ENCODE measurements at regions not wholly inside any gene's neighbourhood (a gene's known extent, or its start where the extent isn't known, plus 50 kb on each side); places are given as distances from the start of the nearest gene placed in this dataset.

- Histone ChIP-seq H3K27me3 (ENCODE audit: insufficient read depth, low read length) (no peaks in the 10 kb centered on the region), H3K4me2 (ENCODE audit: low read length) (no peak overlapping the region), H3K4me3 (ENCODE audit: insufficient read depth, low read depth, low read length) (no peak overlapping the region), H3K36me3 (ENCODE audit: insufficient read depth, low read length) (no peaks in the 10 kb centered on the region), H3K79me2 (ENCODE audit: insufficient read depth, low read length) (no peaks in the 10 kb centered on the region), H3K9me3 (ENCODE audit: insufficient read depth, low read depth, low read length) (no peaks in the 10 kb centered on the region), H3K4me1 (ENCODE audit: insufficient read depth, low read length) (no peaks in the 10 kb centered on the region), H4K20me1 (ENCODE audit: insufficient read depth, low read length) (no peaks in the 10 kb centered on the region), H3K27ac (ENCODE audit: low read depth, low read length) (no peak overlapping the region), H3K9ac (ENCODE audit: low read length) (no peak overlapping the region), H2AFZ (ENCODE audit: low read depth, low read length) (no peak overlapping the region)
- Mint-ChIP-seq H3K4me3 (ENCODE audit: unreplicated experiment) (no peak overlapping the region), H3K36me3 (ENCODE audit: low read depth, unreplicated experiment) (no peaks in the 10 kb centered on the region), H3K9me3 (ENCODE audit: unreplicated experiment) (no peaks in the 10 kb centered on the region), H3K27ac (ENCODE audit: unreplicated experiment) (no peak overlapping the region), H3K4me1 (ENCODE audit: low read depth, unreplicated experiment) (no peaks in the 10 kb centered on the region), H3K27me3 (ENCODE audit: low read depth, unreplicated experiment) (no peaks in the 10 kb centered on the region)
- TF ChIP-seq EZH2 (IDR thresholded peaks at IDR 0.05; ENCODE audit: insufficient read depth, low read length) (no peak), CTCF (IDR thresholded peaks at IDR 0.05; ENCODE audit: insufficient read depth, low read depth, low read length) (no peak)
- no peak for DNase-seq (ENCODE audit: low read depth)
- FAIRE-seq: no peak
Observed at GRCh38 chr10:83233691-83234090, 905.6 kb upstream of the GHITM start.

- Histone ChIP-seq H3K36me3 (ENCODE audit: insufficient read depth, low read length) (no peaks in the 10 kb centered on the region), H3K9ac (ENCODE audit: low read length) (no peak overlapping the region), H3K4me3 (ENCODE audit: insufficient read depth, low read depth, low read length) (no peak overlapping the region), H3K27ac (ENCODE audit: low read depth, low read length) (no peak overlapping the region), H3K27me3 (ENCODE audit: insufficient read depth, low read length) (no peaks in the 10 kb centered on the region), H3K79me2 (ENCODE audit: insufficient read depth, low read length) (no peaks in the 10 kb centered on the region), H3K4me2 (ENCODE audit: low read length) (no peak overlapping the region), H3K4me1 (ENCODE audit: insufficient read depth, low read length) (no peaks in the 10 kb centered on the region), H2AFZ (ENCODE audit: low read depth, low read length) (no peak overlapping the region), H4K20me1 (ENCODE audit: insufficient read depth, low read length) (no peaks in the 10 kb centered on the region), H3K9me3 (ENCODE audit: insufficient read depth, low read depth, low read length) (no peaks in the 10 kb centered on the region)
- H3K9me3 Mint-ChIP-seq (ENCODE audit: unreplicated experiment): peaks cover 7% of the 10 kb centered on the region
- no peak for TF ChIP-seq EZH2 (IDR thresholded peaks at IDR 0.05; ENCODE audit: insufficient read depth, low read length)
- no peak for TF ChIP-seq CTCF (IDR thresholded peaks at IDR 0.05; ENCODE audit: insufficient read depth, low read depth, low read length)
- DNase-seq (ENCODE audit: low read depth): no peak
- H3K4me3 Mint-ChIP-seq (ENCODE audit: unreplicated experiment): no peak overlapping the region
- FAIRE-seq: no peak
- no peaks in the 10 kb centered on the region for H3K4me1 Mint-ChIP-seq (ENCODE audit: low read depth, unreplicated experiment)
- no peak overlapping the region for H3K27ac Mint-ChIP-seq (ENCODE audit: unreplicated experiment)
- no peaks in the 10 kb centered on the region for H3K36me3 Mint-ChIP-seq (ENCODE audit: low read depth, unreplicated experiment)
- no peaks in the 10 kb centered on the region for H3K27me3 Mint-ChIP-seq (ENCODE audit: low read depth, unreplicated experiment)
Observed at GRCh38 chr10:83248106-83248631, 891.1 kb upstream of the GHITM start.

- H4K20me1 ChIP-seq (ENCODE audit: insufficient read depth, low read length): no peaks in the 10 kb centered on the region
- Mint-ChIP-seq H3K4me3 (ENCODE audit: unreplicated experiment) (no peak overlapping the region), H3K27ac (ENCODE audit: unreplicated experiment) (no peak overlapping the region), H3K27me3 (ENCODE audit: low read depth, unreplicated experiment) (no peaks in the 10 kb centered on the region), H3K9me3 (ENCODE audit: unreplicated experiment) (peaks cover 10% of the 10 kb centered on the region), H3K4me1 (ENCODE audit: low read depth, unreplicated experiment) (no peaks in the 10 kb centered on the region), H3K36me3 (ENCODE audit: low read depth, unreplicated experiment) (no peaks in the 10 kb centered on the region)
- no peak for TF ChIP-seq EZH2 (IDR thresholded peaks at IDR 0.05; ENCODE audit: insufficient read depth, low read length)
- TF ChIP-seq CTCF (IDR thresholded peaks at IDR 0.05; ENCODE audit: insufficient read depth, low read depth, low read length): no peak
- H3K4me1 ChIP-seq (ENCODE audit: insufficient read depth, low read length): no peaks in the 10 kb centered on the region
- FAIRE-seq (no peak), DNase-seq (ENCODE audit: low read depth) (no peak)
- no peak overlapping the region for H2AFZ ChIP-seq (ENCODE audit: low read depth, low read length)
- H3K36me3 ChIP-seq (ENCODE audit: insufficient read depth, low read length): no peaks in the 10 kb centered on the region
- H3K4me3 ChIP-seq (ENCODE audit: insufficient read depth, low read depth, low read length): no peak overlapping the region
- H3K27me3 ChIP-seq (ENCODE audit: insufficient read depth, low read length): no peaks in the 10 kb centered on the region
- H3K9me3 ChIP-seq (ENCODE audit: insufficient read depth, low read depth, low read length): peaks cover 3% of the 10 kb centered on the region
- H3K9ac ChIP-seq (ENCODE audit: low read length): no peak overlapping the region
- no peaks in the 10 kb centered on the region for H3K79me2 ChIP-seq (ENCODE audit: insufficient read depth, low read length)
- H3K4me2 ChIP-seq (ENCODE audit: low read length): no peak overlapping the region
- H3K27ac ChIP-seq (ENCODE audit: low read depth, low read length): no peak overlapping the region
Observed at GRCh38 chr10:83250396-83250795, 888.9 kb upstream of the GHITM start.
